OCI-LY3 (cell line): ENCODE measurements at regions not wholly inside any gene's neighbourhood (a gene's known extent, or its start where the extent isn't known, plus 50 kb on each side); places are given as distances from the start of the nearest gene placed in this dataset.

ENCODE experiments used
- H2AFZ ChIP-seq: fragments of 200-600, 300-600 bp; shearing (Covaris generic); 2 replicates; pipeline ENCODE4 v1.6.0; 2014; ENCODE audit warnings: antibody characterized with exemption, low read depth, low read length
- H3K27ac ChIP-seq: fragments of 200-600, 300-600 bp; sonication (generic); 2 replicates; pipeline ENCODE4 v1.5.1; 2014; ENCODE audit warnings: mild to moderate bottlenecking, low read length, moderate library complexity, mixed read lengths
- H3K27me3 ChIP-seq: fragments of 200-600, 300-600 bp; sonication (generic); 2 replicates; pipeline ENCODE4 v1.6.1; 2014; ENCODE audit warnings: low read depth, low read length, mixed read lengths
- H3K36me3 ChIP-seq: fragments of 200-600, 300-600 bp; sonication (generic); replicated peaks from 2 replicates; pipeline ENCODE3; 2014; ENCODE audit warnings: low read depth, low read length, mixed read lengths
- H3K4me1 ChIP-seq: fragments of 300-600, 200-600 bp; sonication (generic); 2 replicates; pipeline ENCODE4 v1.6.1; 2014; ENCODE audit warnings: low read length, mixed read lengths
- H3K4me2 ChIP-seq: fragments of 200-600, 300-600 bp; sonication (generic); 2 replicates; pipeline ENCODE4 v1.6.1; 2014; ENCODE audit warnings: low read length, mixed read lengths
- H3K4me3 ChIP-seq: fragments of 300-600, 200-600 bp; sonication (generic); 2 replicates; pipeline ENCODE4 v1.5.1; 2014; ENCODE audit warnings: antibody characterized with exemption, mild to moderate bottlenecking, low read length, moderate library complexity
- H3K79me2 ChIP-seq: fragments of 300-600, 200-600 bp; shearing (Covaris generic); 2 replicates; pipeline ENCODE4 v1.6.1; 2014; ENCODE audit warnings: mild to moderate bottlenecking, low read length, mixed read lengths
- H3K9ac ChIP-seq: fragments of 300-600, 200-600 bp; shearing (Covaris generic); 2 replicates; pipeline ENCODE4 v1.6.0; 2014; ENCODE audit warnings: mild to moderate bottlenecking, low read length, moderate library complexity
- H3K9me3 ChIP-seq: fragments of 200-600, 300-600 bp; shearing (Covaris generic); 2 replicates; pipeline ENCODE4 v1.6.1; 2014; ENCODE audit warnings: low read length, mixed read lengths; ENCODE audit not compliant: insufficient read depth
- H4K20me1 ChIP-seq: fragments of 200-600, 300-600 bp; sonication (generic); 2 replicates; pipeline ENCODE4 v1.6.1; 2016; ENCODE audit warnings: low read length, mixed read lengths; ENCODE audit not compliant: insufficient read depth
- CTCF ChIP-seq: fragments of 200-600, 300-600 bp; sonication (generic); IDR thresholded peaks from 2 replicates; pipeline ENCODE4 v1.5.1; 2014; ENCODE audit warnings: antibody characterized with exemption, low read length, low read depth
- EZH2phosphoT487 ChIP-seq: fragments of 200-600 bp; shearing (Covaris generic); IDR thresholded peaks from 2 replicates; pipeline ENCODE4 v1.6.1; 2018; ENCODE audit warnings: antibody characterized with exemption, mixed run types, low read depth

GRCh38 chr12:19065871-19066270 lies 63.7 kb upstream of the PLEKHA5 start:
- Histone ChIP-seq H3K9ac (no peak overlapping the region), H3K4me3 (no peak overlapping the region), H3K4me1 (peaks cover 9% of the 10 kb centered on the region; the same call in 1 of the 2 replicates)

GRCh38 chr12:19066475-19067001 lies 63.0 kb upstream of the PLEKHA5 start:
- no peak overlapping the region for H3K4me3 ChIP-seq
- no peak overlapping the region for H3K27ac ChIP-seq
- H3K9me3 ChIP-seq, result no peaks in the 10 kb centered on the region
- no peak overlapping the region for H3K4me2 ChIP-seq
- no peaks in the 10 kb centered on the region for H3K36me3 ChIP-seq
- no peaks in the 10 kb centered on the region for H4K20me1 ChIP-seq
- no peak overlapping the region for H2AFZ ChIP-seq
- peaks cover 9% of the 10 kb centered on the region; the same call in 1 of the 2 replicates for H3K4me1 ChIP-seq
- no peaks in the 10 kb centered on the region for H3K79me2 ChIP-seq
- no peak overlapping the region for H3K9ac ChIP-seq
- no peaks in the 10 kb centered on the region for H3K27me3 ChIP-seq
- no peak for TF ChIP-seq CTCF
- TF ChIP-seq EZH2phosphoT487, result no peak

More at GRCh38 chr12:19065871-19066270, 63.7 kb upstream of the PLEKHA5 start:
- Histone ChIP-seq H4K20me1 (no peaks in the 10 kb centered on the region), H3K4me2 (no peak overlapping the region), H3K79me2 (no peaks in the 10 kb centered on the region), H3K27me3 (no peaks in the 10 kb centered on the region), H3K9me3 (no peaks in the 10 kb centered on the region), H3K27ac (no peak overlapping the region), H3K36me3 (no peaks in the 10 kb centered on the region), H2AFZ (no peak overlapping the region)
- TF ChIP-seq CTCF, result no peak
- TF ChIP-seq EZH2phosphoT487, result no peak

GRCh38 chr12:19068137-19068536 lies 61.4 kb upstream of the PLEKHA5 start:
- Histone ChIP-seq H3K4me3 (no peak overlapping the region), H3K36me3 (no peaks in the 10 kb centered on the region), H3K79me2 (no peaks in the 10 kb centered on the region), H2AFZ (no peak overlapping the region), H3K4me1 (peaks cover 9% of the 10 kb centered on the region; the same call in 1 of the 2 replicates), H3K9me3 (no peaks in the 10 kb centered on the region), H3K27ac (no peak overlapping the region), H3K9ac (no peak overlapping the region), H3K4me2 (no peak overlapping the region; the same call in 1 of the 2 replicates), H3K27me3 (no peaks in the 10 kb centered on the region), H4K20me1 (no peaks in the 10 kb centered on the region)
- TF ChIP-seq EZH2phosphoT487 (no peak), CTCF (no peak)

- Histone ChIP-seq H4K20me1 (no peaks in the 10 kb centered on the region), H3K27ac (no peak overlapping the region), H3K4me2 (no peak overlapping the region), H3K9ac (no peak overlapping the region), H3K79me2 (no peaks in the 10 kb centered on the region), H3K9me3 (no peaks in the 10 kb centered on the region), H3K27me3 (no peaks in the 10 kb centered on the region), H3K36me3 (no peaks in the 10 kb centered on the region), H3K4me1 (peaks cover 9% of the 10 kb centered on the region; the same call in 1 of the 2 replicates), H2AFZ (no peak overlapping the region), H3K4me3 (no peak overlapping the region)
- TF ChIP-seq EZH2phosphoT487 (no peak), CTCF (no peak)
These were observed 59.2 kb upstream of the PLEKHA5 start for GRCh38 chr12:19070341-19070740.
